NCI-H526 treated with DMSO at 0.1 percent for 48 hours (cell line): ENCODE measurements at regions not wholly inside any gene's neighbourhood (a gene's known extent, or its start where the extent isn't known, plus 50 kb on each side); places are given as distances from the start of the nearest gene placed in this dataset.
A peak's percentile ranks its signal among the peaks of the same experiment; 100 is the strongest.
"Not testable (repeated sequence)": the region's sequence is repeated elsewhere in the genome, so short reads cannot be mapped to it uniquely, and the experiment has no call there.

Experiments used
- DNase-seq: peaks from one replicate; lab custom pipeline; 2025; lab: John Stamatoyannopoulos, UW

DNA sequence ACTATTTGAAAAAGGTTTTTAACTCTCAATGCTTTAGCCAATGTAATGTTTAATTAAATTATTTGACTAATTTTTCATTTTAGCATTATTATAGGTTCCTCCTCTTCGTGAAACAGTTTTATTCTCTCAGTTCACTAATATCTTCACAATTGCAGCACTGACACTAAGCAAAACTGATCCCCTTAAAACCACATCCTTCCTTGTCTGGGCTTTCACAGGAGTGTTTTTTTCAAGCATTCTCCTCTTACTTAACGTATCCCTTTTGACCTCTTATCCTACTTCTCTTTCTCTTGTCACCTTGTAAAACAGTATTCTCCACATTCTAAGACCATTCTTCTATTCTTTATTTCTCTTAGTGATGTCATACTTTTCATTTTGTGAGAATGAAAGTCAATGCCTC lies 112.8 kb downstream of the DSC3 start:
- DNase-seq = no peak

DNA sequence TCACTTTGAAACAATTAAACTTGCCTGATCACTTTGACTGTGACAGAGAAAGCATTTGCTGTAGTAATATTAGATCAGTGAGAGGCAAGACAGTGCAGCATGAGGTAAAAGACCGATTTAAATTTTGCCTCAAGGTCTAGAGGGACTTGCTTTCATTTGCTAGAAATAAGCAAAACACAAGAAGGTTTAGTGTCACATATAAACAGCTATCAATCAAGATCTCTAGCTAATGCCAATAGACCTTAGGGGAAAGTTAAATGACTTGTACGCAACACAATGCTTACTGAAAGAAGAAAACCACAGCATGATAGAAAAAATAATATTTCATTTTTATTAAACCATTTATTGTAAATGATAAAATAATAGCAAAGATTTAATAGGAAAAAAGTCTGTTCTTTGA lies 113.5 kb downstream of the DSC3 start:
- DNase-seq = no peak

DNA sequence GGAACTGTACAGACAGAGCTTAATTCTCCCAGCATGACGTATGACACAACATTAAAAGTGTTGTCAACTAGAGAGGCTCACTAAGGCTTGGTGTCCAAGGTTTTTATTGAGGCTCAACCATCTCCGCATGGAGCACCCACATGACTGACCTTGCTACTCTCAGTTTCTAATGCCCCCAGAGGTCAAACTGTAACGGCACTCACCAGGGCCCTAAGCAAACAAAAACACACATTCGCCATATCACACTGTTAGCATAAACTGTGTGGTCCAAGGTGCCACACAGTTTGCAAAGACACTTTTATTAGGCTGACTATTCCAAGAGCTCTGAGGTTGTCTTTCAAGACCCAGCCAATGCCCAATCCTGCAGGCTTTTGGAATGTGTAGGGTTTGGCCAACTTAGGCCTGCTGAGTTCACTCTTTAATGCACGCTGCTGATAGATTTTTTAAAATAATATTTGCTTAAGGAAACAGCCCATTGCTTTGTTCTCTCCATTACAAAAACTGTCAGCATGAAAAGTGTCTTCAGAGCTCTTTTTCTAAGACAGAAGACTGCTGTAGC lies 114.9 kb downstream of the DSC3 start:
- DNase-seq = no peak

DNA sequence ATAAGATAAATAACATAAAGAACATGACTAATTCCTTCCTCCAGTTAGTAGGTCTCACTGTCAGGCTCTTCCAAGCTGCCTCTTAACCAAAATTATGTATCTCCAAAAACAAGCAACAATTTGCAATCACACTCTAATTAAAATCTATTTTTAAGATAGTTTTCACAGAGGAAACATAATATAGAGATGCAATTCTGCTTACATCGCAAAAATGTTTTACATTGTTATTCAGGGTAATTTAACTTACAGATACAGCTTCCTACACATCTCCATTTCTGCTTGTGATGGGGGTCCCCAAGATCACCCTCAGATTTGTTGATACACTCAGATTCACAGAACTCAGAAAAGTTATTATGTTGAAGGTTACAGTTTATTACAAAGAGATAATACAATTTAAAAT lies 115.5 kb downstream of the DSC3 start:
- no peak for DNase-seq

DNA sequence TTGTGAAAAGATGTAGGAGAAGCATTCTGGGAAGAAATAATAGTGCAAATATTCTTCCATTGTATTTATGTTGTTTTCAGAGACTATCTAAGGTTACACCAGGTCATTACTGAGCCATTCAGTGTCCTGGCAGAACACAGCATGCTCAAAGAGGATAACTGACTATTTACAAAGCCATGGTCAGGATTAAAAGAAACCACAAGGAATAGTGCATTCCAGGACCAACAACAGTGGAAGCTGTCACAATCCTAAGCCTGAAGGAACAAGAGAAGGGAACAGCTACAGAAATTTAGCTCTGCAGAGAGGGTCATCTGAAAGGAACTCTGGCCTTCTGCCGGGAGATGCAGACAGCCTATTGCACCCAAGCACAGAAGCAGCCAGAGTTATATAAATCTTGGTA lies 116.7 kb downstream of the DSC3 start:
- DNase-seq = no peak

DNA sequence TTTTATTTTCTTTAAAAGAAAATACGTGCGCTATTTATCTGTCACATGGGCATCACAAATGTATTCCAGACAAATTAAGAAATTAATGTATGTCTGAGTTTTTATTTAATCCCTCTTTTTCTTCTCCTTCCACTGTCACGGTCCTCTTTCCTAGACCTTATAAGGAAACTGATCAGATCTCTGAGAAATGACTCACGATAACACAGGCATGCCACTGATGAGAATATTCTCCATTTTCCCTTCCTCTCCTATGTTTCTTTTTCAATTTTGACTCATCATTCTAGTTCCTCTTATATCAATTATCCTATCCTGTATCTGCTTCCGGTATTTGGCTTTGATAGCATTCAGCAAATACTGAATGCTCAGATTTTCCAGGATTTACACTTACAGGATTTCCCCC lies 121.8 kb downstream of the DSC3 start:
- no peak for DNase-seq

DNA sequence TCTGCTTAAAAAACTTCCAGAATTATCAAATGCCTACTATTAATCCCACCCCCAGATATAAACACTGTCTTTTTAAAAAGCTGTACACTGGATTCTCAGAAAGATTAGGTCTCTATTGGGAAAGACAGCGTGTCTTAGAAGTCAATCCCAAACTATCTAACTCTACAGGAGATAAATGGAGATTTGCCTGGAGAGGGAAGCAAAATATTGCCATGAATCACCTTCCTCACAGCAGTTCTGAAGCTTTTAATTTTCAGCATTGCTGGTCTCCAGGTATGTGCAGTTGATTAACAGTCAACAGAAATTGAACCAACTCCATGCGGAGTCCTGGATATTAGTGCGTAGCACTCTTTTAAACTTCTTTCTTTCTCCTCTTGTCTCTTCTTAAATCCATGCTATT lies 122.2 kb downstream of the DSC3 start:
- DNase-seq = no peak

DNA sequence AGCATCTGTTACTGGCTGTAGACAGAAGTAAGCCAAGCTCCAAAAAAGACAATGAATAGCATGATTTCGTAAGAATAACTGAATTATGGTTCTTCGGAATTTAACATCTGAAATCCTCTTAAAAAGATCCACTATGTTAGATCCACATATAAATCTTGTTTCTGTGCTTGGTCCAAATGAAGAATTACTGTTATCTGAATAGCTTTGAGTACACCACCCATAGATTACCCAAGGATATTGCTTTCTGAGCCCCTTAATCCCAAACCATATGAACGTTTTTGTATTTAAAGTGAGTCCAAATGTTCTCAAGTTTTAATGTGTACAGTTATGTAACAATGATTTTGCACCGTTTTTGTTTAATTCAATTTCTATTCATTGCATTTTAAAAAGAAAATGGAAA lies 124.9 kb downstream of the DSC3 start:
- no peak for DNase-seq

DNA sequence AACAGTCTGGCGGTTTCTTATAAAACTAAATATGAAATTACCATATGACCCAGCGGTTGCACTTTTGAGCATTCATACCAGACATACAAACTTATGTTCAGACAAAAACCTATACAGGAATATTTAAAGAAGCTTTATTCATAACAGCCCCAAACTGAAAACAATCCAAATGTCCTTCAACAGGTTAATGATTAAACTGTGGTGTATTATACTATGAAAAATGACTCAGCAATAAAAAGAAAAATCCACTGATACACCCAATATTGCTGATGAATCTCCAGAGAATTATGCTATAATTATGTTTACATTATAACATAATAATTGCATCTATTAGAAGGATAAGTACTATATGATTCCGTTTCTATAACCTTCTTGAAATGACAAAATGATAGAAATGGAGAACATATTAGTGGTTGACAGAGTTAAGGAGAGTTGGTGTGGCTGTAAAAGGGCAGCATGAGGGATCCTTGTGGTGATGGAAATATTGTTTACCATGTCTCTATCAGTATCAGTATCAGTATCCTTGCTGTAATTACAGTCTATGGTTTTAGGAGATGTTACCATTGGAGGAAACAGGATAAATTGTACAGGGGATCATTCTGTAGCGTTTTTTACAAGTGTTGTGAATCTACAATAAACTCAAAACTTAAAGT lies 127.1 kb downstream of the DSC3 start:
- DNase-seq = no peak

DNA sequence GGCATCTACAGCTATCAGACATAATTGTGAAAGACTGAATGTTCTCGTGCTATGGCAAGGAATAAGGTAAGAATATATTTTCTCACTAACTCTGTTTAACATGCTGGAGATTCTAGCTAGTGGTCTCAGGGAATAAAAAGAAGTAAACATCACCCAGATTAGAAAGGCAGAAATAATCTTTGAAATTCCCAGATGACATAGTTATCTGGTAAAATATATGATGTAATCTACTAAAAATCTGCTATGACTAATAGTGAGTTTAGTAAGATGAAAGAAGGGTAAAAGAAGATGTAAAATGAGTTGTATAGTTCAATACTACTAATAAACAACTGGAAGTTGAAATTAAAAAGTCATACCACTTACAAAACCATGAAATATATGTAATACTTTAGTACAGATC lies 134.2 kb downstream of the DSC3 start:
- no peak for DNase-seq

DNA sequence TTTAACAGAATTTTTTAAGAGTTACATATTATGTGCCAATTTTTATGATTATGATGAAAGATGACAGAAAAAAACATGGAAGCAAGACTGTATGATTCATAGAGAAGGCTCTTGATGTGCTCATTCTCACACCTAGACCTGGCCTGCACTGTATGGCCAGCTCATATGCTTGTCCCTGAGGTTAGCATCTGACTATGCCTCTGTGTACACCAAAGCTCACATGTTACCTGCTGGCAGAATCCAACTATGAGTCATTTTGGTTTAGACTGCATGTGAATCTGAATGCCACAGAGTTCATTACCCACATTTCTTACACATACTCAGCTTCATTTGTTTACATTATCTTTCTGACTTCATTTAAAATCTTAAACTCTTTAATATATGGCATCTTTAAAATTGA lies 139.0 kb downstream of the DSC3 start:
- no peak for DNase-seq

DNA sequence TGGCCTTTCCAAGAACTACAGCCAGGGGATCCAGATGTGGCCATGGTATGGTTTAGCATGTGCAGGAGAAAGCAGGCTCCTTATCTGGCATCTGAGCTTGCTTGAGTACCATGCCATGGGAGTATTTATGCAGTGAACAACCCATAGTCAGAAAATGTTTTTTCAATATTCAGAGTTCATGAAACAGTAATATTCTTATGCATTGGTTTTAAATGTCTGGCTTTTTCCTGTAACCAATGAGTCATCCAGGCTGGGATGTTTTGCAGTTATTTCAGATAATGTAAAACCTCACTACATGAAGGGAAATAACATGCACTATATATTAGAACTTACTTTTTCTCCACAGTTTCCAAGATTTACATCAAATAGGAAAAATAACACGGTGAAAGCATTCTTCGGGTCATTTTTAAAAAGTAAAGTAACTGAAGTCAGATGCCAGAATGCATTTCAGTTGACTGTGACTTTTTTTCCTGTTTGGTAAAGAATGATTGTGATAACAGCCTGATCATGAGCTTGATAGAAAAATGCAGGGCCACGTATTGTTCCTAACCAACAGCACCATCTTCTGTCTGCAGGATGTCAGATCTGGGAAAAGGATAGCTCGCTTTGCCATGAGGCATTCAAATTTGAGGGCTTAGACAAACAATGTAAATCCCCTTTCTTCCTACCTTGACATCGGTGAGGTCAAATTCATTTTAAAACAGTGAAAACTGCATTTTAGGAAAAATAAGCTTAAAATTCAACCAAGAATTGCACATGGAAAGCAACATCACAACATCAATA lies 152.8 kb downstream of the DSC3 start:
- DNase-seq = peak; percentile 44

DNA sequence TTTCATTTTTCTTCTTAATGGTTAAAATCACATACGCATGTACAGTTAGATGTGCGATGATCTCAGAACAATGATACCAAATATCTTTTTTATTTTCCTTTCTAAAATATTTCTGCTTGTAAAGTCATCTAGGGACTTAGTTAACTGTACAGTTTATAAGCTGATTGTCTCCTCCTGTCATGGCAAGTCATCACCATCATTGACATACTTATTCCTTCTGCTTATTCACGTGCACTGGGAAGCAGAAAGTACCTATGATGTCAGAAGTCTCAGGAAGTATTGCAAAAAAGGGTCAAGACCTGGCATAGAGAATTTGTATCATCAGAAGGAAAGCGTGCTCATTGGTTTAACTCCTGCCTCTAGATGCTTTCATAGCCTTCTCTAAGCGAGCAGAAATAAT lies 154.2 kb downstream of the DSC3 start:
- no peak for DNase-seq

DNA sequence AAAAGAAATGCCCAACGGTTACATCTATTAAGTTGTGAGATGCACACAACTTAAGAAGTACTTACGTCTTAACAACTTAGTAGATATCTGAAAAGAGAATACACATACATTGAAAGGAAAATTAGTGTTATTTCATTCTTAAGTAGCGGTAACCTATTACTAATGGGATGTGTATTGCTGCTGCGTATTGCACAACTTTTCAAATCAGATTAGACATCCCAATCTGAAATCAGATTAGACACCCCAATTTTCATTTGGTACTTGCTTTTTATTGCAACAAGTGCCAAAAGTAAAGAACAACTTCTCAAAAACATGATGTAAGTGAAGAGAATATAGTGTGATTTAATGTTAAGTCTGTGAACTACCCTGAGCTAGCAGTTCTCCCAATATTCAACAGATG lies 155.5 kb downstream of the DSC3 start:
- no peak for DNase-seq

DNA sequence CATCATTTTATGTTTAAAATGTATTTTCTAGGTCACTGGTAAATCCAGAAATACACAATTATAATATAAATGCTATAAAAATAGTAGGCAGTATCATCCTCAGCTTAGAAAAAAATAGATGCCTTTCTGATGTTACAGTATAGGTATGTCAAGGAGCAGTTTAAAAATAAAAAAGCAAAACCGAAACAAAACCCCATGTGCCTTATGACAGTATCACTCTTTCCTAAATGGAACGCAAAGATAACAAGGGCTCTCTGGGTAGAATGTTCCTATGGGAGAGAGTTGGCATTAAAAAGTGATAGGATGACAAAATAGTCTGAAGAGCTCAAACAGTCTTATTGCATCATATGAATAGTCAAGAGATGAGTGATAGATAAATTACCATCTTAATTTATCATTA lies 172.1 kb downstream of the DSC3 start:
- DNase-seq = no peak

DNA sequence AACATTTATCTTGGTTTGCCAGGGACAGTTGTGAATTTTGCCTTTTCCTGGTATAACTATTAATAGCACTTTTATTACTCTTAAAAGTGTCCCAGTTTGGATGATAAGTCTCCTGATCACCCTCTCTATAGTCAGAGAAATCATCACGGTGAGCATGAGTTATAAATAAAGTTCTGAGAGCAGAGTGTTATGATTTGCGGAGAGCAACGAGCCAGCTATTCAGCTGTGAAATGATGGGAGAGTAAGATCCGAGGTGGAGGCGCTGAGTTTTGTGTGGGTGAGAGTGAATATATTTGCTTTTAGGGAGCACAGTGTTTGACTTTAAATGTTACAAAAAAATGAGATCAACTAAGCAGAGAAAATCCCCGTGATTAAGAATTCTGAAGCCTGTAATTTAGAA lies 179.6 kb downstream of the DSC3 start:
- no peak for DNase-seq

DNA sequence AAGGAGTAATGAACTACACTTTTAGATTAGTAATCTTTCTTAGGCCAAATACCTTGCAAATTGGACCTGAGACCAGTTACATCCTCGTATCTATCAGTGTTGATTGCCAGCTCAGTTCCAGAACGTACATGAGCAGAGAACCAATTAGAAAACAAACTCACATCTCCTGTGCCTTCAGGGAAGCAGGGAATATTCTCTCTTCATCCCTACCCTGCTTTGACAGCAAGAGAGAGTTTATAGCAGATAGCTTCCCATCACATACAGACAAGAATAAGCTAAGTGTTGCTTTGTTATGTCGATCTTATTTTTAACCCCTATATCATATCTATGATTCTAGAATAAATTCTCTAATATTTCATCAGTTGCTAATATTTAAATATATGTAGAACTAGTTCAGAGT lies 181.8 kb downstream of the DSC3 start:
- no peak for DNase-seq

DNA sequence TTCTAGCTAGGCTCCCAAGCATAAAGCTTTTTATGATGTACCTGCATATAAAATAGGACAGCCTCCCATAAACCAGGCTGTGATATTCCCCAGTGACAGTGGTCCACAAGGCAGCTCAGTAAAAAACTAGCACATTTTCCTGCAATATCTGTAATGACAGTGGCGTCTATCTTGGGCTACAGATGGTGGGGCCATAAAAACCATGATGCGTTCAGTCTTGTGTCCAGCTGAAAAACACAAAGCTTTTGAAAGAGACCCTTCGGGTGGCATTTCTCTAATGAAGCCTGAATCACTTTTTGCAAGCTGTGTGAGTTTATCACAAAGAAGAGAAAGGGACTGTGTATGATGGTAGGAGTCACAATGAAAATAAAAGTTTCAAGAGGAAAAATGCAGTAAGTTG lies 183.5 kb downstream of the DSC3 start:
- no peak for DNase-seq

DNA sequence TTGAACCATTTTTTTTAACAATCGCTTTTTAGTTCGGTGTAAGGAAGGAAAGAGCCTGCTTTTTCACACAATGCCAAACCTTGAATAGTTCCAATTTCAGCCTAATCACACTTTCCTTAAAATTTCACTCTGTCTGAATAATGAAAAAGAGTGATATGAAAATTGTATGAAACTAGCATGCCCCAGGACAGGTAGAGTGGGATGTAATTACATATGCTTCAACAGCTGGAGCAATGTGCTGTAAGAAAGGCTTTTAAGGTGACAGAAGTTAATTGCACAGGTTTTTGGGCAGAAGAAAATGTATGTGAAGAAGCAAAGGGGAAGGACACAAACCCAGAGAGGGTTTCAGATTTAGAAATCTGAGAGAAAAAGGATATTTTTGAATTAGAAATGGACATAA lies 184.0 kb downstream of the DSC3 start:
- no peak for DNase-seq

DNA sequence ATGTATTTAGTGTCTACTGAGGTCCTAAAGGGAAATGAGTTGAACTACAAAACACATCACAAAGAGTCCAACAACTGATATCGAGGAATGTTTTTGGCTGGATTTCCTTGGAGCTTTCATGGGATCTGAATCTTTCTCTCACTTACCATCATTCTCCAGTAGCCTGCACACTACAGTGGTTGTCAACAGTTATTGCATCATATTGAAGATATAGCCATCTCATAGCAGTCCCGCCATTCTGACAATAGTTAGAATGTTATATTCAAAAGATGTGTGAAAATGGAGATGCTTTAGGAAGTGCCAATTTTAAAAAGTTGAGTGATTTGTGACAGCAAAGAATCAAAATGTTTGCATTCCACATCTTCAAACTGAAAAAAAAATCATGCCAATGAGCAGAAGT lies 186.8 kb downstream of the DSC3 start:
- DNase-seq = no peak

DNA sequence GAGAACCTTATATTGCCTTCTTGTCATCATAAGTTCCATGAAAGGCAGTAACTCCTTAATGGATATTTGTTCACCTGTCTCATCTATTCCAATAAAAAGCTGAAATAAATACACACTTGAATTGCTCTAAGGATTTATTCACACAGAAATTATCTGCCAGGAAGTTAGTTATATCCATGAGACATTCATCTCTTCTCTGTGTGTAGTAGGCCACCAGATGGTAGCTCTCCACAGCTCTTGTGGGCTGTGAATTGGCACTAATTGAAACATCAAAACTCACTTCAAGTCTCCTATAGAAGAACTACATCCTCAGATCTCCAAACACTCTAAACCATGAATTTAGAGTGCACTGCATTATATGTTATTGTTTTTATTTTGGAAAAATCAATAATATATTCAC lies 189.6 kb downstream of the DSC3 start:
- no peak for DNase-seq

DNA sequence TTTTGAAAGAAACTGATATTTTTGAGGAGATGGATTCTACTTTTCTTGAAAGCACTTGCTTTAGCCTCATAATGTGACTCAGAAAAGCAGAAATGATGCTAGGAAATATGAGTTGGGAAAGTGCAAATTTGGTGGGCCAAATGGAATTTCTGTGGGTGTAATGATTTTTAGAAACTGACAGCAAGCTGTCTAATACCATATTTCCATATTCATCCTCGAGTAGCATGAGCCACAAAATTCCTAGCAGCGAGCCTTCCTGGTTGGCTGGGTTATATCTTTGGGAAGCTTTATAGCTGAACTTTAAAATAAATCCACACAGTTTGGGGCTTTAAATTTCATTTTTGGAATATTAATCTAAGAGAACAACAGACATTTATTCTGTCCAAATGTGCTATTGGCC lies 190.0 kb downstream of the DSC3 start:
- no peak for DNase-seq

DNA sequence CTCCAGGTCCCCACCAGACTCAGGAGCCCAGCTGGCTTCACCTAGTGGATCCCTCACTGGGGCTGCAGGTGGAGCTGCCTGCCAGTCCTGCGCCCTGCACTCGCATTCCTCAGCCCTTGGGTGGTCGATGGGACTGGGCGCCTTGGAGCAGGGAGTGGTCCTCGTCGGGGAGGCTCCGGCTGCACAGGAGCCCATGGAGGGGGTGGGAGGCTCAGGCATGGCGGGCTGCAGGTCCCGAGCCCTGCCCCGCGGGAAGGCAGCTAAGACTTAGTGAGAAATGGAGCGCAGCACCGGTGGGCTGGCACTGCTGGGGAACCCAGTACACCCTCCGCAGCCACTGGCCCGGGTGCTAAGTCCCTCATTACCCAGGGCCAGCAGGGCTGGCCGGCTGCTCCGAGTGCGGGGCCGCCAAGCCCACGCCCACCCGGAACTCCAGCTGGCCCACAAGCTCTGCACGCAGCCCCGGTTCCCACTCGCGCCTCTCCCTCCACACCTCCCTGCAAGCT lies 203.4 kb downstream of the DSC3 start:
- DNase-seq = not testable (repeated sequence)

DNA sequence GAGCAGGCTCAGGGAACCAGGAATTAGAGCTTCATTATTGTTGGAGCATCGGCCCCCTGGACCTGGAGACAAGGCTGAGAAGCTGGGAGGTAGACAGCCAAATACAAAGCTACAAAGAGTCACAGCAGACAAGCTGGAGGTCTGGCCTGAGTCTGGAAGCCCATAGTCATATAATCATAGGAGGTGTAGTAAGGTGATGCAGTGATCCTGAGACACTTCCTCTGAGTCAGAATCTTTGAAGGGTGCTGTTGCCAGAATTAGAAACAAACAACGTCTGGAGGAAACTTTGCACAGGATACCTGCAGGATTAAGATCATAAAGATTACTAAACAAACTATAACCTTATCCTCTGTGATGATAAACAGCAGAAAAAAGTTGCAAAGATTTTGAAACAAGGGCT lies 213.8 kb downstream of the DSC3 start:
- DNase-seq = no peak
